Sigmoid colon (tissue), 6 donors: ENCODE measurements at regions not wholly inside any gene's neighbourhood (a gene's known extent, or its start where the extent isn't known, plus 50 kb on each side); places are given as distances from the start of the nearest gene placed in this dataset.
A peak's percentile ranks its signal among the peaks of the same experiment; 100 is the strongest.
"Not testable (repeated sequence)": the region's sequence is repeated elsewhere in the genome, so short reads cannot be mapped to it uniquely, and the experiment has no call there.

Experiments used
- DNase-seq: peaks from one replicate; pipeline ENCODE4 v3.0.0-alpha.2; 2019
- H3K27ac ChIP-seq, 4 donors: fragments of 200-600 bp; sonication (generic); one replicate each; pipeline ENCODE4 v1.5.1; 2016 to 2019; ENCODE audit warnings: mild to moderate bottlenecking in 1 of 4
- H3K27me3 ChIP-seq, 3 donors: fragments of 200-600 bp; sonication (generic); one replicate each; pipeline ENCODE4 v1.5.1; 2019; ENCODE audit warnings: mild to moderate bottlenecking in 1 of 3
- H3K36me3 ChIP-seq, 4 donors: fragments of 200-600 bp; sonication (generic); one replicate each; pipeline ENCODE4 v1.5.1; 2016 to 2019
- H3K4me1 ChIP-seq, 4 donors: fragments of 200-600 bp; sonication (generic); one replicate each; pipeline ENCODE4 v1.5.1; 2017 to 2019
- H3K4me3 ChIP-seq, 4 donors: fragments of 200-600 bp; sonication (generic); one replicate each; pipeline ENCODE4 v1.5.1; 2017 to 2019; ENCODE audit warnings: mild to moderate bottlenecking in 2 of 4, moderate library complexity in 1 of 4
- H3K9me3 ChIP-seq, 4 donors: fragments of 200-600 bp in 3 of 4; sonication (generic) in 3 of 4; one replicate each; pipeline versions ENCODE4 v1.5.1 to v1.6.1; 2013 to 2019
- WGBS, 2 donors: extraction: QIAGEN DNeasy Blood & Tissue Kit; methylation state at CpG; one replicate each; pipeline ENCODE4 v1.1.7; 2013; 5-methylcytosine and 5-hydroxymethylcytosine counted together
- intact Hi-C: fragments of 100-400 bp; cut with DNase I; formaldehyde crosslinking; loops from one replicate; pipeline ENCODE4 v1.15.1; 2023
- TF ChIP-seq, protein P1 (sequence below), 4 experiments: fragments of 450-650 bp in 3 of 4; fragments of 200-600 bp in 1 of 4; IDR thresholded peaks; one replicate each; pipeline ENCODE4 v1.5.1; 2016 to 2019; ENCODE audit warnings: antibody characterized with exemption in 4 of 4, mild to moderate bottlenecking in 3 of 4, moderate library complexity in 2 of 4
- donor health status: healthy with polysubstance abuse.
- donor health status: healthy.

GRCh38 chr1:146459939-146460338 is 231.1 kb upstream of the NOTCH2NLA start:
- H3K4me1 ChIP-seq, H3K4me3 ChIP-seq, H3K9me3 ChIP-seq, H3K27me3 ChIP-seq, H3K27ac ChIP-seq, DNase-seq, intact Hi-C loops, H3K36me3 ChIP-seq: not testable (repeated sequence)
- WGBS, 2 donors: no CpG with 5 or more reads among the region's 2 CpGs

GRCh38 chr1:146459308-146459707 is 230.5 kb upstream of the NOTCH2NLA start:
- H3K9me3 ChIP-seq, H3K4me3 ChIP-seq, intact Hi-C loops, H3K27me3 ChIP-seq, DNase-seq, H3K36me3 ChIP-seq, H3K27ac ChIP-seq, H3K4me1 ChIP-seq: not testable (repeated sequence)
- whole genome bisulfite sequencing, 2 donors: 90 to 96% methylated on average over 5 of the region's 5 CpGs

DNA sequence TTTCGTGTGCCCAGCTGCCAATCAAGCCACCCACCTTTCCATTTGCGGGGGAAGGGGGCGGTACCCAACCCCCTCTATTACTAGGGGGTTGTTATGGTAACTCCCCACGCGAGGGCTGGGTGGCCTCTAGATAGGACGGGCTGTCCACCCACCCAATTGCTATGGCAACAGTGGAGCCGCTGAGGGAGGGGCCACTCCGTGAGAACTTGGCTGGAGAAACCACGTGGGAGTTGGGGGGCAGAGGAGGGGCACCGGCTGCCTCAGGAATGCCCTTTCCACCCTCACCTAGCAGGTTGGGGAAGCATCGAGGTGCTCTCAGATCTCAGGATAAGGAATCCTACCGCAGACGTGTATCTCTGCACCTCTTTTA is 220.0 kb upstream of the NOTCH2NLA start:
- DNase-seq, H3K9me3 ChIP-seq, H3K36me3 ChIP-seq, H3K27ac ChIP-seq, H3K4me3 ChIP-seq, H3K27me3 ChIP-seq, intact Hi-C loops, H3K4me1 ChIP-seq: not testable (repeated sequence)
- WGBS, 2 donors: 0 to 8% methylated on average over 1 to 2 of the region's 13 CpGs

GRCh38 chr1:146448212-146448876 is 219.5 kb upstream of the NOTCH2NLA start:
- intact Hi-C loops, H3K27me3 ChIP-seq, H3K4me3 ChIP-seq, H3K36me3 ChIP-seq, H3K9me3 ChIP-seq, H3K27ac ChIP-seq, H3K4me1 ChIP-seq: not testable (repeated sequence)
- 6 to 24% methylated on average over 3 of the region's 4 CpGs for WGBS, 2 donors
- TF ChIP-seq, protein P1, sequence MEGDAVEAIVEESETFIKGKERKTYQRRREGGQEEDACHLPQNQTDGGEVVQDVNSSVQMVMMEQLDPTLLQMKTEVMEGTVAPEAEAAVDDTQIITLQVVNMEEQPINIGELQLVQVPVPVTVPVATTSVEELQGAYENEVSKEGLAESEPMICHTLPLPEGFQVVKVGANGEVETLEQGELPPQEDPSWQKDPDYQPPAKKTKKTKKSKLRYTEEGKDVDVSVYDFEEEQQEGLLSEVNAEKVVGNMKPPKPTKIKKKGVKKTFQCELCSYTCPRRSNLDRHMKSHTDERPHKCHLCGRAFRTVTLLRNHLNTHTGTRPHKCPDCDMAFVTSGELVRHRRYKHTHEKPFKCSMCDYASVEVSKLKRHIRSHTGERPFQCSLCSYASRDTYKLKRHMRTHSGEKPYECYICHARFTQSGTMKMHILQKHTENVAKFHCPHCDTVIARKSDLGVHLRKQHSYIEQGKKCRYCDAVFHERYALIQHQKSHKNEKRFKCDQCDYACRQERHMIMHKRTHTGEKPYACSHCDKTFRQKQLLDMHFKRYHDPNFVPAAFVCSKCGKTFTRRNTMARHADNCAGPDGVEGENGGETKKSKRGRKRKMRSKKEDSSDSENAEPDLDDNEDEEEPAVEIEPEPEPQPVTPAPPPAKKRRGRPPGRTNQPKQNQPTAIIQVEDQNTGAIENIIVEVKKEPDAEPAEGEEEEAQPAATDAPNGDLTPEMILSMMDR (IDR thresholded peaks at IDR 0.05): peak in 1 of 4 experiments; percentile 26
- DNase-seq: peak; percentile 72

- H3K9me3 ChIP-seq, H3K36me3 ChIP-seq, H3K27me3 ChIP-seq, H3K4me1 ChIP-seq, DNase-seq, intact Hi-C loops: not testable (repeated sequence)
- Histone ChIP-seq H3K27ac (peak overlapping the region in 2 of 4 donors; percentile 31 to 59), H3K4me3 (peak overlapping the region; percentile 29 to 46 (median 38))
- WGBS, 2 donors: 1% methylated on average over 18 of the region's 23 CpGs
Observed at GRCh38 chr1:146443871-146444222, 215.0 kb upstream of the NOTCH2NLA start.

DNA sequence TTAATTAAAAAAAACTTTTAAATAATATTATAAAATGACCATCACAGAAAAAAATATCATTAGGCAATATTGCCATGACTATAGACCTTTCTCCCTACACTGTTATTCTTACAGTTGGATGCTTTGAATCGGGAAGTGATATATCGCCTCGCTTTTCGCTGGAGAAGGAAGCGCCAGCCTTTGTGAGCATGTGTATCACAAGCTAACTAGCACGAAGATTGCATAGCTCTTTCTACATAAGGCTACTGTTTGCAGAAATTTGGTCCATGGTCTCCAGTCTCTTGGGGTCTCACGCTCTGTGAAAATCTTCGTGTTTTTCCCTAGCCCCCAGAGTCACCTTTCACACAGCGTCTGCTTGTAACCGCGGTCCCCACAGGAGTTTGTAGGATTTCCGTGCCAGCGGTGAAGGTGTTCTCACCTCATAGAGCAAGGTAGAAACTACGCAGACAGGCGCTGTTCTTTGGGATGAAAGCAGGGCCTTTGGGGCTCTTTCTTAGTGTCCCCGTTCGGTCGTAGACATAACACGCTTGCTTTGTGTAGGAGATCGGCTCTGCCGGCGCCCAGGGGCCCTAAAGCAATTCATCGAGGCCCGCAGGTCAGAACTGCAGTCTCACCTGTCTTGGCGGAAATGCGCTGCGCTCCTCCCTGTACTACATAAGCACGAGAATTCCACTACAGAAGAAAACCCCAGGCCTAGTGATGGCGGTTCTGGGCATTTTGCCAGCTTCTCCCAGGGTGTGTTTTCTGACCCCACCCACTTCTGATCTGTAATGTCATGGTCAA is 214.5 kb upstream of the NOTCH2NLA start:
- H3K36me3 ChIP-seq, intact Hi-C loops, H3K4me1 ChIP-seq, DNase-seq, H3K9me3 ChIP-seq, H3K4me3 ChIP-seq, H3K27me3 ChIP-seq, H3K27ac ChIP-seq: not testable (repeated sequence)
- WGBS, 2 donors: 69 to 87% methylated on average over 14 to 15 of the region's 29 CpGs

DNA sequence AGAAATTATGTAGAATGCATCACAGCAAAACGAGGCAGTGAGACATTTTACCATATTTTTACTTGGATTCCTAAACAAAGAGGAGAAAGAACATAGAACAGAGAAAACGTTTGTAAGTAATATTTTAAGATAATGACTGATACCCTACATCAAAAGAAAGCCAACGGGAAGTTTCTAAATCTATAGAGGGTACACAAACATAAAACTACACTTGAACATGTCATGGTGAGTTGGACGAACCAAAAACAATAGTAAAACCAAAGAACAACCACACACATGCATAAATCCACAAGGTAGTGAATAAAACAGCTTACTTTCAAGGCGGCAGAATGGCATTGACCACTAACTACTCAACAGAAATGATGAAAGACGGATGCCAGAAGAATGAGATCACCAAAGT is 209.7 kb upstream of the NOTCH2NLA start:
- WGBS, 2 donors: 45 to 67% methylated on average over 3 of the region's 6 CpGs
- H3K9me3 ChIP-seq, H3K4me1 ChIP-seq, H3K36me3 ChIP-seq, H3K4me3 ChIP-seq, DNase-seq, intact Hi-C loops, H3K27ac ChIP-seq, H3K27me3 ChIP-seq: not testable (repeated sequence)

DNA sequence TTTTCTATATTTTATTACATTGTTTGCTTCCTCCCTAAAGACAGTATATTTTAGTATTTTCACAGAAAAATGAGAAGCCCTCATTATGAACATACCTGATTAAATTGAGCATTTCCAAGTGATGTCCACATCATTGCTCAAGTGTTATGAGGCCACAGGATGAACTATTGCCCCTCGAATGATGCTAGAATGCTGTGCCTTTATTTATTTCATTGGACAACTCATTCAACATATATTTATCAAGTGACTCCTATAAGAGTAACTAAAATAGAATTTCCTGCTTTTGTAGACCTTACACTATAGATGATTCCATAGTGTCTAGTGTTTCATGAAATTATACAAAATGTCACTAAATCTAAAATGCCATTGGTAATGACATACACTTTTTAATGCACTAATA is 187.8 kb upstream of the NOTCH2NLA start:
- DNase-seq, intact Hi-C loops, H3K9me3 ChIP-seq, H3K4me3 ChIP-seq, H3K4me1 ChIP-seq, H3K36me3 ChIP-seq, H3K27ac ChIP-seq, H3K27me3 ChIP-seq: not testable (repeated sequence)
- WGBS, 2 donors: 88 to 98% methylated on average over 1 of the region's 1 CpG

DNA sequence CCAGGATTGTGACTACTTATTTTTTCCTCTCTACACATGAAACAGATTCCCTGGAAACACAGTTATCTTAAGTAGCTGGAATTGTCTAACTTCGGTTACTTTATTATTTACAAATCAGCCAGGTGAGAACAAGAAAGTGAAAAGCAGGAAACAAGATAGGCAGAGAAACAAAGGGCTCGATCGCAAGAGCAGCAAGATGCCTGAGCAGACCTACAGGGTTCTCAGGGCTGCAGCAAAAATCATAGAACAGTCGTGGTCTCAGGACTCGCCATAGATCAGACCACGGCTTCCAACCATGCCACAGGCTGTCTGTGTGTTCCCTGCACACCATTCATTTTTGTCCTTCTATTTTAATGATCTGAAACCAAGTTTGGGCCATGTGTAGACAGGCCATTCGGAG is 186.2 kb upstream of the NOTCH2NLA start:
- intact Hi-C loops, H3K4me3 ChIP-seq, H3K27me3 ChIP-seq, H3K36me3 ChIP-seq, H3K4me1 ChIP-seq, H3K27ac ChIP-seq, H3K9me3 ChIP-seq, DNase-seq: not testable (repeated sequence)
- 72 to 84% methylated on average over 5 of the region's 7 CpGs for WGBS, 2 donors

GRCh38 chr1:146413911-146414310 is 185.1 kb upstream of the NOTCH2NLA start:
- intact Hi-C loops, H3K9me3 ChIP-seq, H3K4me1 ChIP-seq, DNase-seq, H3K36me3 ChIP-seq, H3K27ac ChIP-seq, H3K27me3 ChIP-seq, H3K4me3 ChIP-seq: not testable (repeated sequence)
- 42 to 63% methylated on average over 4 of the region's 6 CpGs for WGBS, 2 donors

GRCh38 chr1:146411923-146412322 is 183.1 kb upstream of the NOTCH2NLA start:
- H3K27ac ChIP-seq, intact Hi-C loops, H3K27me3 ChIP-seq, H3K4me3 ChIP-seq, H3K9me3 ChIP-seq, H3K4me1 ChIP-seq, H3K36me3 ChIP-seq, DNase-seq: not testable (repeated sequence)
- 24 to 88% methylated on average over 1 of the region's 3 CpGs for whole genome bisulfite sequencing, 2 donors
